CD4-positive, alpha-beta T cell (primary cell): ENCODE measurements at regions not wholly inside any gene's neighbourhood (a gene's known extent, or its start where the extent isn't known, plus 50 kb on each side); places are given as distances from the start of the nearest gene placed in this dataset.
"Not testable (repeated sequence)": the region's sequence is repeated elsewhere in the genome, so short reads cannot be mapped to it uniquely, and the experiment has no call there.

Source experiments
- ATAC-seq: fragments of 200-7000 bp; cut with Tn5 transposase; one replicate; pipeline ENCODE4 v1.10.0; 2022; ENCODE audit warnings: mild to moderate bottlenecking; ENCODE audit not compliant: poor library complexity
- CTCF ChIA-PET: fragments of 350-600 bp; sonication (Branson Sonifier 250); formaldehyde crosslinking; loops from one replicate; lab custom pipeline; 2021; ENCODE audit warnings: antibody characterized with exemption, inconsistent platforms; lab: Charles Lee
- POLR2A ChIA-PET: fragments of 350-600 bp; sonication (Branson Sonifier 250); formaldehyde crosslinking; loops from one replicate; lab custom pipeline; 2021; ENCODE audit warnings: antibody characterized with exemption, inconsistent platforms; lab: Charles Lee
- DNase-seq, 14 experiments: peaks; one replicate each; pipeline ENCODE4 v3.0.0-alpha.2; 2013 to 2020; ENCODE audit warnings: mixed read lengths in 2 of 14
- H3K27ac ChIP-seq, 2 donors: one replicate each; pipeline versions ENCODE4 v1.5.1 to v1.7.0; 2013; ENCODE audit warnings: low read length in 2 of 2, low read depth in 1 of 2, mild to moderate bottlenecking in 1 of 2
- H3K27me3 ChIP-seq, 2 experiments: 1 replicate in 1 of 2; 2 replicates in 1 of 2; pipeline versions ENCODE4 v1.6.1 to v1.7.0; 2013; ENCODE audit warnings: low read length in 2 of 2, control low read depth in 1 of 2, mild to moderate bottlenecking in 1 of 2, moderate library complexity in 1 of 2; ENCODE audit not compliant: insufficient read depth in 2 of 2, control insufficient read depth in 1 of 2
- H3K36me3 ChIP-seq: one replicate; pipeline ENCODE4 v1.6.1; 2013; ENCODE audit warnings: low read length, control low read depth; ENCODE audit not compliant: insufficient read depth
- H3K4me1 ChIP-seq: one replicate; pipeline ENCODE4 v1.6.1; 2013; ENCODE audit warnings: low read length, control low read depth; ENCODE audit not compliant: insufficient read depth
- H3K4me3 ChIP-seq: one replicate; pipeline ENCODE4 v1.5.1; 2013; ENCODE audit warnings: mild to moderate bottlenecking, low read length, moderate library complexity
- H3K9me3 ChIP-seq, 2 experiments: 1 replicate in 1 of 2; 2 replicates in 1 of 2; pipeline versions ENCODE4 v1.6.1 to v1.7.0; 2013; ENCODE audit warnings: low read length in 2 of 2, mild to moderate bottlenecking in 2 of 2, control low read depth in 1 of 2, moderate library complexity in 1 of 2; ENCODE audit not compliant: control insufficient read depth in 1 of 2, insufficient read depth in 1 of 2
- H3K27ac Mint-ChIP-seq: one replicate; pipeline ENCODE4 v1.8.0; 2020; ENCODE audit warnings: mixed read lengths
- H3K27me3 Mint-ChIP-seq: one replicate; pipeline ENCODE4 v1.8.0; 2021; ENCODE audit warnings: mixed read lengths
- H3K36me3 Mint-ChIP-seq: one replicate; pipeline ENCODE4 v1.8.0; 2021; ENCODE audit warnings: low read depth, mixed read lengths
- H3K4me1 Mint-ChIP-seq: one replicate; pipeline ENCODE4 v1.8.0; 2021; ENCODE audit warnings: low read depth, mixed read lengths
- H3K4me3 Mint-ChIP-seq: one replicate; pipeline ENCODE4 v1.8.0; 2020; ENCODE audit warnings: mild to moderate bottlenecking, mixed read lengths
- H3K9me3 Mint-ChIP-seq: one replicate; pipeline ENCODE4 v1.8.0; 2020; ENCODE audit warnings: mixed read lengths
- intact Hi-C, 2 experiments: fragments of 100-400 bp; cut with DNase I in 1 of 2; cut with micrococcal nuclease in 1 of 2; formaldehyde crosslinking; loops; one replicate each; pipeline versions ENCODE4 v1.15.1 to v1.9.0; 2023 to 2025; cut with DNase I, micrococcal nuclease
- TF ChIP-seq, protein P1 (sequence below): fragments of 200-600 bp; IDR thresholded peaks from one replicate; pipeline ENCODE4 v1.8.0; 2022; ENCODE audit warnings: antibody characterized with exemption, mild to moderate bottlenecking

DNA sequence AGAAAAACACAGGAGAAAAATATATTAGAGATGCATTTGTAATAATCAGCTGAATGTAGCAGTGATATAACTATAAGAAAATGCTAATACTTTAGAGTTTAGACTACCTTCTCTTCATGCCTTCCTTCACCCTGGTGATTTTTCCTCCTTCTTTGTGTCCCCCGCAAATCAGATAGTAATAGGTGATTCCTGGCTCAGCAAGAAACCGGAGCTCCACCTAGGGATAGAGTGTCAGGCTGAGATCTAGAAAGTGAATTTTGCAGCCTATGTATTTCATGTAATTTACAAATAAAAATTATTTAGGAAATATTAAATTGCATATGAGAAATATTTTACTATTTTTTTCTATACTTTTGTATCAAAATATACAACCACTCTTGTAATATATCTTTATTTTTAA lies 109.8 kb upstream of the ST8SIA4 start:
- H3K36me3 Mint-ChIP-seq, result no peaks in the 10 kb centered on the region

DNA sequence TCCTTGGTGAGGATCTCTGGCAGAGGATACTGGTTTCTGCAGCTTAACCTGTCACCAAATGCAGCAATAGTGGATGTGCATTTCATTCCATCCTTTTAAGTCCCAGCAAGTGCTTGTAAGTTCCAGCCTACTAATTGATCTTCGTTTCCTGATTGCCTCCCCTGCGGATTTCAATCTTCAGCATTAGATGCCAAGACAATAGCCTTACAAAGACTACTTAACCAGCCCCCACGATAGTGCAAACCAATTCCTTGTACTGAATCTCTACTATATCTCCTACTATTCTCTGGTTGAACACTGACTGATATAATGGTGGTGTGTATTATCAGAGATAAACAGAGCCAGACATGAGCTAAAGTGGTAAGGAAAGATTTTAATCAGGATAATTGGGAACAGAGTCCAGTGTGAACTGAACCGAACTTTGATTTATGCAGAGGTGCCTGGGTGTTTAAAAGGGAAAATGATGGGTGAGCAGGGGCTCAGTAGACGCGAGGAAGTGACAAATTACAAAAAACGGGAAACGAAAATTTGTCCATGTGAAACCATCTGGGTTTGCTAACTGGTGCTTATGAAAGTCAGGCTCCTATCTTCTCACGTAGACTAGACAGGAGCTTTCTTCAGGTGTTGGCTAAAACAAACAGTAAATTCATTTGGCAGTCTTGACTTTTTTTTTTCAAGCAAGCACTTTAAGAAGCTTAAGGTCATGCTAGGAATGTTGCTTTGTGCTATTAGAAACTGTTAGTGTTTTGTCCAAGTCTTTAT lies 106.9 kb upstream of the ST8SIA4 start:
- no peak for ATAC-seq
- ChIA-PET POLR2A (interaction anchor here (0.6 kb wide), 1 partner anchor 312 kb away, joined by 4 read pairs; no protein-coding TSS in a partner anchor), CTCF (no interaction called here)
- intact Hi-C loops, result no loop called here
- H3K27ac Mint-ChIP-seq, result no peak overlapping the region
- no peaks in the 10 kb centered on the region for H3K27me3 Mint-ChIP-seq
- no peaks in the 10 kb centered on the region for H3K9me3 ChIP-seq
- no peaks in the 10 kb centered on the region for H3K27me3 ChIP-seq
- H3K36me3 ChIP-seq, result no peaks in the 10 kb centered on the region
- H3K4me1 Mint-ChIP-seq, result no peaks in the 10 kb centered on the region
- H3K9me3 Mint-ChIP-seq, result peaks cover 3% of the 10 kb centered on the region
- no peaks in the 10 kb centered on the region for H3K36me3 Mint-ChIP-seq
- H3K4me1 ChIP-seq, result no peaks in the 10 kb centered on the region
- no peak overlapping the region for H3K4me3 ChIP-seq
- H3K27ac ChIP-seq, result no peak overlapping the region
- TF ChIP-seq, protein P1, sequence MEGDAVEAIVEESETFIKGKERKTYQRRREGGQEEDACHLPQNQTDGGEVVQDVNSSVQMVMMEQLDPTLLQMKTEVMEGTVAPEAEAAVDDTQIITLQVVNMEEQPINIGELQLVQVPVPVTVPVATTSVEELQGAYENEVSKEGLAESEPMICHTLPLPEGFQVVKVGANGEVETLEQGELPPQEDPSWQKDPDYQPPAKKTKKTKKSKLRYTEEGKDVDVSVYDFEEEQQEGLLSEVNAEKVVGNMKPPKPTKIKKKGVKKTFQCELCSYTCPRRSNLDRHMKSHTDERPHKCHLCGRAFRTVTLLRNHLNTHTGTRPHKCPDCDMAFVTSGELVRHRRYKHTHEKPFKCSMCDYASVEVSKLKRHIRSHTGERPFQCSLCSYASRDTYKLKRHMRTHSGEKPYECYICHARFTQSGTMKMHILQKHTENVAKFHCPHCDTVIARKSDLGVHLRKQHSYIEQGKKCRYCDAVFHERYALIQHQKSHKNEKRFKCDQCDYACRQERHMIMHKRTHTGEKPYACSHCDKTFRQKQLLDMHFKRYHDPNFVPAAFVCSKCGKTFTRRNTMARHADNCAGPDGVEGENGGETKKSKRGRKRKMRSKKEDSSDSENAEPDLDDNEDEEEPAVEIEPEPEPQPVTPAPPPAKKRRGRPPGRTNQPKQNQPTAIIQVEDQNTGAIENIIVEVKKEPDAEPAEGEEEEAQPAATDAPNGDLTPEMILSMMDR, result no peak
- H3K4me3 Mint-ChIP-seq, result no peak overlapping the region
- no peak for DNase-seq

More for the DNA sequence above, 109.8 kb upstream of the ST8SIA4 start:
- no peaks in the 10 kb centered on the region for H3K36me3 ChIP-seq
- ATAC-seq, result no peak
- H3K27me3 ChIP-seq, result no peaks in the 10 kb centered on the region
- no peaks in the 10 kb centered on the region for H3K9me3 ChIP-seq
- no peaks in the 10 kb centered on the region for H3K27me3 Mint-ChIP-seq
- peak in 3 of 14 experiments; percentile 5 to 13 (median 7) for DNase-seq
- no peaks in the 10 kb centered on the region for H3K9me3 Mint-ChIP-seq
- intact Hi-C loops, result no loop called here
- no peak overlapping the region for H3K27ac ChIP-seq
- no peaks in the 10 kb centered on the region for H3K4me1 Mint-ChIP-seq
- ChIA-PET POLR2A (no interaction called here), CTCF (no interaction called here)
- H3K4me3 ChIP-seq, result no peak overlapping the region
- H3K4me3 Mint-ChIP-seq, result no peak overlapping the region
- H3K4me1 ChIP-seq, result no peaks in the 10 kb centered on the region
- TF ChIP-seq, protein P1, result peak; percentile 15
- no peak overlapping the region for H3K27ac Mint-ChIP-seq

DNA sequence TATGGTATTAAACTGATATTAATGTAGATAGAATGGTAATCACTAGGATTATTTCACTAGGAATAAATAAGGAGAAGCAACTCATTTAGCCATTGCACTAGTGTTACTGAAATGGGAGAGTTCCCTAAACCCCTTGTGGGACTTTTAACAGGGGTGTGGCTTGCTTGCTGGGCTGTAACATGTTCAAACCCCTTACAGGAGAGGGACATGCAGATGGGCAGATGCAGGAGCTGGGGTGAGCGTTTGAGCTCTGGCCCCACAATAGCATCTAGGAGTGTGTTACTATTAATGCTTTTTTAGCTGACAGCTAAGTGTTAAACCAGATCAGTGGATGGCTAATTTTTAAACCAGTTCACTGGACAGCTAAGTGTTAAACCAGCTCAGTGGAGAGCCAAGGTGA lies 89.3 kb upstream of the ST8SIA4 start:
- DNase-seq, result no peak
- TF ChIP-seq, protein P1, result no peak
- POLR2A ChIA-PET, result interaction anchor here (1.0 kb wide), 1 partner anchor 88 kb away, joined by 4 read pairs; no protein-coding TSS in a partner anchor

DNA sequence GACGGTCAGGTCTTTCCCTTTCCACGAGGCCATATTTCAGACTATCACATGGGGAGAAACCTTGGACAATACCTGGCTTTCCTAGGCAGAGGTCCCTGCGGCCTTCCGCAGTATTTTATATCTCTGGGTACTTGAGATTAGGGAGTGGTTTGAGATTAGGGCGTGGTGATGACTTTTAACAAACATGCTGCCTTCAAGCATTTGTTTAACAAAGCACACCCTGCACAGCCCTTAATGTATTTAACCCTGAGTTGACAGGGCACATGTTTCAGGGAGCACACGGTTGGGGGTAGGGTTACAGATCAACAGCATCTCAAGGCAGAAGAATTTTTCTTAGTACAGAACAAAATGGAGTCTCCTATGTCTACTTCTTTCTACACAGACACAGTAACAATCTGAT lies 80.5 kb upstream of the ST8SIA4 start:
- H3K9me3 Mint-ChIP-seq, H3K4me3 ChIP-seq, CTCF ChIA-PET, H3K27me3 Mint-ChIP-seq, intact Hi-C loops, H3K27me3 ChIP-seq, H3K36me3 Mint-ChIP-seq, ATAC-seq, DNase-seq, POLR2A ChIA-PET, H3K9me3 ChIP-seq, H3K4me1 ChIP-seq, H3K36me3 ChIP-seq, H3K4me3 Mint-ChIP-seq, H3K4me1 Mint-ChIP-seq, H3K27ac Mint-ChIP-seq, H3K27ac ChIP-seq: not testable (repeated sequence)

More for the DNA sequence above, 89.3 kb upstream of the ST8SIA4 start:
- H3K4me1 Mint-ChIP-seq, result no peaks in the 10 kb centered on the region
- Histone ChIP-seq H3K9me3 (no peaks in the 10 kb centered on the region), H3K36me3 (no peaks in the 10 kb centered on the region), H3K4me3 (no peak overlapping the region), H3K4me1 (no peaks in the 10 kb centered on the region), H3K27ac (no peak overlapping the region), H3K27me3 (no peaks in the 10 kb centered on the region)
- no peaks in the 10 kb centered on the region for H3K36me3 Mint-ChIP-seq
- H3K4me3 Mint-ChIP-seq, result no peak overlapping the region
- CTCF ChIA-PET, result no interaction called here
- no peaks in the 10 kb centered on the region for H3K9me3 Mint-ChIP-seq
- no peak overlapping the region for H3K27ac Mint-ChIP-seq
- H3K27me3 Mint-ChIP-seq, result no peaks in the 10 kb centered on the region
- ATAC-seq, result no peak
- intact Hi-C loops, result no loop called here
